ENCODE measurements at regions not wholly inside any gene's neighbourhood (a gene's known extent, or its start where the extent isn't known, plus 50 kb on each side); places are given as distances from the start of the nearest gene placed in this dataset.

DNA sequence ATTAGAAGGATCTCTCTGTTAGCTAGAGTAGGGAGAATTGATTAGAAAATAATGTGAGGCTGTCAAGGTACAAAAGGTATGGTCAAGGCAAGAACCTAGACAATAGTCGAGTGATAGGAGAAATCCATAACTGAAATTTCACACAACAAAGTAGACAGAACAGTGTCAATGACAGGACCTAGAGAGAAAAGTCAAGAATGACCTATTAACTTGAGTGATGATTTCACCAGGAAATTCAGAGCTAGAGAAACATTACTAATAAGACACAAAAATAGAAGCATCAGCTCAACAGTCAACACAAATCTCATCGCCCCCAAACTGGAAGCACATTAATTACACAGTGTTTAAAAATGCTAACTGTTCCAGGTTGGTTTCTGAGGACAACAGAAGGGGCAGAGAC, 532.4 kb downstream of the CDH10 start:
- intact Hi-C loops (cut with micrococcal nuclease; ENCODE audit: unreplicated experiment), result no loop called here
- Histone ChIP-seq H3K9me2 (ENCODE audit: insufficient read depth, low read length) (no peaks in the 10 kb centered on the region), H3K79me2 (ENCODE audit: insufficient read depth, low read depth, low read length) (no peaks in the 10 kb centered on the region), H3K9me3 (ENCODE audit: low read length) (no peaks in the 10 kb centered on the region), H2AFZ (ENCODE audit: low read length) (no peak overlapping the region), H3K36me3 (ENCODE audit: insufficient read depth, low read length) (no peaks in the 10 kb centered on the region), H4K20me1 (ENCODE audit: insufficient read depth, low read length) (no peaks in the 10 kb centered on the region), H3K4me3 (ENCODE audit: low read depth, low read length, poor library complexity, severe bottlenecking) (no peak overlapping the region), H3K4me2 (ENCODE audit: low read length) (no peak overlapping the region), H3K27ac (ENCODE audit: low read depth, low read length, poor library complexity, severe bottlenecking) (no peak overlapping the region), H3K4me1 (ENCODE audit: insufficient read depth, low read length, poor library complexity, severe bottlenecking) (no peaks in the 10 kb centered on the region)
- DNase-seq (ENCODE audit: low spot score), result no peak
- POLR2A ChIA-PET, result interaction anchor here (0.6 kb wide), 1 partner anchor 964 kb away, joined by 3 read pairs; no protein-coding TSS in a partner anchor
- BruUV-seq (replicated peaks), result no TSS peak
- no peak for TF ChIP-seq EZH2phosphoT487 (IDR thresholded peaks at IDR 0.05; ENCODE audit: borderline replicate concordance, low read depth, low read length)
- TF ChIP-seq, protein P1, sequence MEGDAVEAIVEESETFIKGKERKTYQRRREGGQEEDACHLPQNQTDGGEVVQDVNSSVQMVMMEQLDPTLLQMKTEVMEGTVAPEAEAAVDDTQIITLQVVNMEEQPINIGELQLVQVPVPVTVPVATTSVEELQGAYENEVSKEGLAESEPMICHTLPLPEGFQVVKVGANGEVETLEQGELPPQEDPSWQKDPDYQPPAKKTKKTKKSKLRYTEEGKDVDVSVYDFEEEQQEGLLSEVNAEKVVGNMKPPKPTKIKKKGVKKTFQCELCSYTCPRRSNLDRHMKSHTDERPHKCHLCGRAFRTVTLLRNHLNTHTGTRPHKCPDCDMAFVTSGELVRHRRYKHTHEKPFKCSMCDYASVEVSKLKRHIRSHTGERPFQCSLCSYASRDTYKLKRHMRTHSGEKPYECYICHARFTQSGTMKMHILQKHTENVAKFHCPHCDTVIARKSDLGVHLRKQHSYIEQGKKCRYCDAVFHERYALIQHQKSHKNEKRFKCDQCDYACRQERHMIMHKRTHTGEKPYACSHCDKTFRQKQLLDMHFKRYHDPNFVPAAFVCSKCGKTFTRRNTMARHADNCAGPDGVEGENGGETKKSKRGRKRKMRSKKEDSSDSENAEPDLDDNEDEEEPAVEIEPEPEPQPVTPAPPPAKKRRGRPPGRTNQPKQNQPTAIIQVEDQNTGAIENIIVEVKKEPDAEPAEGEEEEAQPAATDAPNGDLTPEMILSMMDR (conservative IDR thresholded peaks at IDR 0.05; ENCODE audit: low read length), result no peak
- CTCF ChIA-PET (ENCODE audit: unreplicated experiment), result no interaction called here

DNA sequence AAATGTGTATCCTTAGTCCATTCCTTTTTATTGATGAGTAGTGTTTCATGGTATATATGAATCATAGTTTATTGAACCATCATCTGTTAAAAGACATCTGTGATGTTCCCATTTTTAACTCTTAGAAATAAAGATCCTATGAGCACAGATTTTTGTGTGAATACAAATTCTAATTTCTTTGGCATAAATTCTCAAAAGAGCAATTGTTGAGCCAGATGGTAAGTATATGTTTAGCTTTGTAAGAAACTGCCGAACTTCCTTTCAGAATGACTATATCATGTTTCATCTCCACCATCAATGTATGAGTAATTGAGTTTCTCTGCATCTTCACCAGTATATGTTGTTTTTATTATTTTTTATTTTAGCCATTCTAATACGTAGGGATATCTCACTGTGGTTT, 526.4 kb downstream of the CDH10 start:
- intact Hi-C loops (cut with micrococcal nuclease; ENCODE audit: unreplicated experiment), result no loop called here
- DNase-seq (ENCODE audit: low spot score), result no peak
- no peaks in the 10 kb centered on the region for H3K4me1 ChIP-seq (ENCODE audit: insufficient read depth, low read length, poor library complexity, severe bottlenecking)
- no peaks in the 10 kb centered on the region for H3K9me2 ChIP-seq (ENCODE audit: insufficient read depth, low read length)
- no peaks in the 10 kb centered on the region for H3K79me2 ChIP-seq (ENCODE audit: insufficient read depth, low read depth, low read length)
- H3K4me3 ChIP-seq (ENCODE audit: low read depth, low read length, poor library complexity, severe bottlenecking), result no peak overlapping the region
- no peaks in the 10 kb centered on the region for H4K20me1 ChIP-seq (ENCODE audit: insufficient read depth, low read length)
- H2AFZ ChIP-seq (ENCODE audit: low read length), result no peak overlapping the region
- H3K9me3 ChIP-seq (ENCODE audit: low read length), result no peaks in the 10 kb centered on the region
- CTCF ChIA-PET (ENCODE audit: unreplicated experiment), result no interaction called here
- H3K36me3 ChIP-seq (ENCODE audit: insufficient read depth, low read length), result no peaks in the 10 kb centered on the region
- no peak for TF ChIP-seq EZH2phosphoT487 (IDR thresholded peaks at IDR 0.05; ENCODE audit: borderline replicate concordance, low read depth, low read length)
- TF ChIP-seq, protein P1 (conservative IDR thresholded peaks at IDR 0.05; ENCODE audit: low read length), result no peak
- POLR2A ChIA-PET, result interaction anchor here (0.7 to 1.0 kb wide), 2 partner anchors 17 to 1665 kb away, joined by 3 read pairs; no protein-coding TSS in a partner anchor
- no peak overlapping the region for H3K4me2 ChIP-seq (ENCODE audit: low read length)
- no peak overlapping the region for H3K27ac ChIP-seq (ENCODE audit: low read depth, low read length, poor library complexity, severe bottlenecking)
- BruUV-seq (replicated peaks), result no TSS peak

DNA sequence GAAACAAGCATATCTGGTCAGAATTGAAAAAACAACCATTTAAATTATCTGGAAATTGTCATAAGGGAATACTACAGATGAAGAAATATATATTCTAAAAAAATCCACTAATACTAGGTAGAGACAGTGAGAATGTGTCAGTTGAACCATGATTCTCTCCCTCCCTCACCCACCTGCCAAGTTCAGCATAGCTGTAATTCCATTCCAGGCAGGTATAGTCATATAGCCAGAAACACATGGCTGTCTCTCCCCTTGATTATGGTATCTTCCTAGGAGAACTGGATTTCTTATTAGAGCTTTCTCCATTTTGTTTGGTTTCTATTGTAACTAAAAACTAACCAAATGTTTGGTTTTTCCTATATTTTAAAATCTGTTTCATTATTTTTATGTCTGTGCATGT, 509.2 kb downstream of the CDH10 start:
- no peaks in the 10 kb centered on the region for H3K4me1 ChIP-seq (ENCODE audit: insufficient read depth, low read length, poor library complexity, severe bottlenecking)
- H3K79me2 ChIP-seq (ENCODE audit: insufficient read depth, low read depth, low read length), result no peaks in the 10 kb centered on the region
- TF ChIP-seq, protein P1 (conservative IDR thresholded peaks at IDR 0.05; ENCODE audit: low read length), result no peak
- no peak for TF ChIP-seq EZH2phosphoT487 (IDR thresholded peaks at IDR 0.05; ENCODE audit: borderline replicate concordance, low read depth, low read length)
- no TSS peak for BruUV-seq (replicated peaks)
- H3K4me3 ChIP-seq (ENCODE audit: low read depth, low read length, poor library complexity, severe bottlenecking), result no peak overlapping the region
- no peak overlapping the region for H3K4me2 ChIP-seq (ENCODE audit: low read length)
- no peaks in the 10 kb centered on the region for H3K36me3 ChIP-seq (ENCODE audit: insufficient read depth, low read length)
- ChIA-PET CTCF (ENCODE audit: unreplicated experiment) (no interaction called here), POLR2A (no interaction called here)
- H3K9me2 ChIP-seq (ENCODE audit: insufficient read depth, low read length), result no peaks in the 10 kb centered on the region
- DNase-seq (ENCODE audit: low spot score), result no peak
- intact Hi-C loops (cut with micrococcal nuclease; ENCODE audit: unreplicated experiment), result no loop called here
- no peaks in the 10 kb centered on the region for H3K9me3 ChIP-seq (ENCODE audit: low read length)
- no peak overlapping the region for H3K27ac ChIP-seq (ENCODE audit: low read depth, low read length, poor library complexity, severe bottlenecking)
- no peak overlapping the region for H2AFZ ChIP-seq (ENCODE audit: low read length)
- H4K20me1 ChIP-seq (ENCODE audit: insufficient read depth, low read length), result no peaks in the 10 kb centered on the region

All from OCI-LY7 (cell line).